Psoas muscle (tissue), 7 donors: ENCODE measurements at regions not wholly inside any gene's neighbourhood (a gene's known extent, or its start where the extent isn't known, plus 50 kb on each side); places are given as distances from the start of the nearest gene placed in this dataset.

Experiments
- ATAC-seq, 4 donors: fragments of 200-7000 bp; cut with Tn5 transposase; one replicate each; pipeline ENCODE4 v1.9.1; 2020; ENCODE audit warnings: moderate library complexity in 3 of 4, mild to moderate bottlenecking in 2 of 4
- DNase-seq, 2 donors: peaks; one replicate each; pipeline ENCODE4 v3.0.0-alpha.2; 2020
- H3K27ac ChIP-seq: fragments of 200-600 bp; one replicate; pipeline ENCODE4 v1.8.0; 2022
- H3K27me3 ChIP-seq, 3 donors: fragments of 200-600 bp in 1 of 3; one replicate each; pipeline versions ENCODE4 v1.6.1 to v1.8.0; 2013 to 2022; ENCODE audit warnings: low read length in 2 of 3, mild to moderate bottlenecking in 2 of 3, moderate library complexity in 1 of 3; ENCODE audit not compliant: insufficient read depth in 3 of 3
- H3K36me3 ChIP-seq, 2 donors: fragments of 200-600 bp in 1 of 2; one replicate each; pipeline versions ENCODE4 v1.6.1 to v1.8.0; 2013 to 2022; ENCODE audit warnings: low read depth in 1 of 2, mild to moderate bottlenecking in 1 of 2, moderate library complexity in 1 of 2; ENCODE audit not compliant: insufficient read depth in 1 of 2
- H3K4me1 ChIP-seq: fragments of 200-600 bp; one replicate; pipeline ENCODE4 v1.8.0; 2022
- H3K4me3 ChIP-seq: fragments of 200-600 bp; one replicate; pipeline ENCODE4 v1.8.0; 2022; ENCODE audit warnings: mild to moderate bottlenecking
- H3K9me3 ChIP-seq: fragments of 200-600 bp; one replicate; pipeline ENCODE4 v1.8.0; 2022
- CTCF ChIP-seq: fragments of 200-600 bp; IDR thresholded peaks from one replicate; pipeline ENCODE4 v1.8.0; 2022; ENCODE audit warnings: antibody characterized with exemption
- WGBS, 3 donors: extraction: QIAGEN DNeasy Blood & Tissue Kit; methylation state at CpG; one replicate each; pipeline versions ENCODE4 v1.1.6 to v1.1.7; 2013; 5-methylcytosine and 5-hydroxymethylcytosine counted together
- intact Hi-C, 2 donors: fragments of 100-400 bp; cut with DNase I; formaldehyde crosslinking; loops; one replicate each; pipeline versions ENCODE4 v1.11.0 to v1.14.2; 2022
- donor health status: healthy with polysubstance abuse.
- donor health status: DM: no; HTN: no; CAD: no; lungs with moderate emphysema.
- donor health status: Bipolar disorder and iron deficiency.
- donor health status: healthy.
- donor health status: DM: yes; HTN: yes; CAD: no.
- donor health status: DM: no; HTN: no; CAD: no.
- donor health status: DM: yes; HTN: yes; CAD: no.

GRCh38 chr15:91534976-91535375 is 318.5 kb upstream of the SLCO3A1 start:
- peaks cover 52% of the 10 kb centered on the region for H3K4me1 ChIP-seq
- no peaks in the 10 kb centered on the region for H3K9me3 ChIP-seq
- WGBS, 3 donors, result 90 to 95% (median 92%) methylated on average over 2 of the region's 2 CpGs
- H3K36me3 ChIP-seq, result no peaks in the 10 kb centered on the region
- intact Hi-C loops, result no loop called here
- H3K4me3 ChIP-seq, result no peak overlapping the region
- ATAC-seq (no peak), DNase-seq (no peak)
- H3K27ac ChIP-seq, result peak overlapping the region; percentile 84
- no peaks in the 10 kb centered on the region for H3K27me3 ChIP-seq
- no peak for TF ChIP-seq CTCF

GRCh38 chr15:91535856-91536500 is 317.5 kb upstream of the SLCO3A1 start:
- Histone ChIP-seq H3K27me3 (no peaks in the 10 kb centered on the region), H3K9me3 (no peaks in the 10 kb centered on the region), H3K4me1 (peaks cover 61% of the 10 kb centered on the region), H3K4me3 (no peak overlapping the region), H3K36me3 (no peaks in the 10 kb centered on the region), H3K27ac (peak overlapping the region; percentile 84)
- no peak for TF ChIP-seq CTCF
- DNase-seq (no peak), ATAC-seq (peak; percentile 86 to 91 (median 88))
- intact Hi-C loops, result no loop called here
- 48 to 65% (median 61%) methylated on average over 4 of the region's 4 CpGs for WGBS, 3 donors

GRCh38 chr15:91537856-91538255 is 315.7 kb upstream of the SLCO3A1 start:
- peak overlapping the region; percentile 84 for H3K27ac ChIP-seq
- 29 to 73% (median 61%) methylated on average over 5 of the region's 5 CpGs for WGBS, 3 donors
- no peaks in the 10 kb centered on the region for H3K36me3 ChIP-seq
- no peak for TF ChIP-seq CTCF
- no peak for ATAC-seq
- peaks cover 53% of the 10 kb centered on the region for H3K4me1 ChIP-seq
- no peak for DNase-seq
- no peaks in the 10 kb centered on the region for H3K9me3 ChIP-seq
- H3K4me3 ChIP-seq, result no peak overlapping the region
- intact Hi-C loops, result loop anchor here in 1 of 2 donors (2.0 kb wide), 1 partner anchor 23 kb away; no protein-coding TSS in a partner anchor
- no peaks in the 10 kb centered on the region for H3K27me3 ChIP-seq

- WGBS, 3 donors, result 78 to 87% (median 78%) methylated on average over 2 of the region's 2 CpGs
- ATAC-seq (no peak), DNase-seq (no peak)
- H3K36me3 ChIP-seq, result no peaks in the 10 kb centered on the region
- H3K4me3 ChIP-seq, result no peak overlapping the region
- H3K4me1 ChIP-seq, result peaks cover 53% of the 10 kb centered on the region
- intact Hi-C loops, result loop anchor here in 1 of 2 donors (2.0 kb wide), 1 partner anchor 22 kb away; no protein-coding TSS in a partner anchor
- no peaks in the 10 kb centered on the region for H3K27me3 ChIP-seq
- TF ChIP-seq CTCF, result no peak
- H3K9me3 ChIP-seq, result no peaks in the 10 kb centered on the region
- peak overlapping the region; percentile 84 for H3K27ac ChIP-seq
Measured at GRCh38 chr15:91538782-91539181, 314.7 kb upstream of the SLCO3A1 start.

GRCh38 chr15:91541286-91541685 is 312.2 kb upstream of the SLCO3A1 start:
- ATAC-seq, result no peak
- H3K4me3 ChIP-seq, result no peak overlapping the region
- no peak for DNase-seq
- intact Hi-C loops, result no loop called here
- TF ChIP-seq CTCF, result no peak
- H3K9me3 ChIP-seq, result no peaks in the 10 kb centered on the region
- no peak overlapping the region for H3K27ac ChIP-seq
- H3K36me3 ChIP-seq, result no peaks in the 10 kb centered on the region
- H3K4me1 ChIP-seq, result peaks cover 34% of the 10 kb centered on the region
- H3K27me3 ChIP-seq, result no peaks in the 10 kb centered on the region
- WGBS, 3 donors, result 74 to 75% (median 75%) methylated on average over 1 of the region's 1 CpG
